Fibroblast of lung (primary cell): ENCODE measurements at regions not wholly inside any gene's neighbourhood (a gene's known extent, or its start where the extent isn't known, plus 50 kb on each side); places are given as distances from the start of the nearest gene placed in this dataset.

Source experiments
- DNase-seq, 2 donors: peaks; one replicate each; pipeline versions ENCODE4 v3.0.0 to v3.0.0-alpha.2; 2010; ENCODE audit warnings: low read depth in 2 of 2
- H2AFZ ChIP-seq: 2 replicates; pipeline ENCODE4 v1.5.1; 2012; ENCODE audit warnings: low read length, control low read depth, inconsistent platforms
- H3K27ac ChIP-seq: 2 replicates; pipeline ENCODE4 v1.5.1; 2011; ENCODE audit warnings: low read length, control low read depth; ENCODE audit not compliant: insufficient read depth
- H3K27me3 ChIP-seq: 2 replicates; pipeline ENCODE4 v1.5.1; 2011; ENCODE audit warnings: mild to moderate bottlenecking, low read length; ENCODE audit not compliant: control insufficient read depth, insufficient read depth
- H3K36me3 ChIP-seq: 2 replicates; pipeline ENCODE4 v1.5.1; 2011; ENCODE audit warnings: low read length; ENCODE audit not compliant: control insufficient read depth, insufficient read depth
- H3K4me1 ChIP-seq: 2 replicates; pipeline ENCODE4 v1.5.1; 2011; ENCODE audit warnings: low read length; ENCODE audit not compliant: control insufficient read depth, insufficient read depth; ENCODE audit errors: extremely low read depth
- H3K4me2 ChIP-seq: 2 replicates; pipeline ENCODE4 v1.5.1; 2011; ENCODE audit warnings: low read length, control low read depth; ENCODE audit not compliant: insufficient read depth; ENCODE audit errors: extremely low read depth
- H3K4me3 ChIP-seq, 4 experiments: fragments of 200-600 bp in 1 of 4; sonication (generic) in 1 of 4; replicated peaks in 1 of 4; 2 replicates each; pipeline ENCODE4 v1.5.1; 2011 to 2016; ENCODE audit warnings: low read length in 4 of 4, low read depth in 3 of 4, mild to moderate bottlenecking in 3 of 4, control low read depth in 2 of 4, inconsistent platforms in 1 of 4, mixed read lengths in 1 of 4; ENCODE audit not compliant: insufficient read depth in 1 of 4; ENCODE audit errors: control extremely low read depth in 1 of 4
- H3K79me2 ChIP-seq: 2 replicates; pipeline ENCODE4 v1.5.1; 2012; ENCODE audit warnings: mild to moderate bottlenecking, low read length, inconsistent platforms; ENCODE audit not compliant: control insufficient read depth, insufficient read depth
- H3K9ac ChIP-seq: 2 replicates; pipeline ENCODE4 v1.5.1; 2011; ENCODE audit warnings: mild to moderate bottlenecking, low read length, control low read depth; ENCODE audit not compliant: insufficient read depth
- H3K9me3 ChIP-seq: 2 replicates; pipeline ENCODE4 v1.5.1; 2012; ENCODE audit warnings: low read depth, low read length; ENCODE audit not compliant: control insufficient read depth, insufficient read depth
- H4K20me1 ChIP-seq: 2 replicates; pipeline ENCODE4 v1.5.1; 2011; ENCODE audit warnings: low read length; ENCODE audit not compliant: control insufficient read depth, insufficient read depth; ENCODE audit errors: extremely low read depth
- CTCF ChIP-seq, 2 donors: IDR thresholded peaks in 1 of 2; conservative IDR thresholded peaks in 1 of 2; 1 replicate in 1 of 2; 2 replicates in 1 of 2; pipeline ENCODE4 v1.5.1; 2011 to 2012; ENCODE audit warnings: low read length in 2 of 2, control low read depth in 1 of 2, inconsistent platforms in 1 of 2, low read depth in 1 of 2, mild to moderate bottlenecking in 1 of 2
- EZH2 ChIP-seq: IDR thresholded peaks from 2 replicates; pipeline ENCODE4 v1.5.1; 2012; ENCODE audit warnings: low read length, control low read depth, mild to moderate bottlenecking; ENCODE audit errors: missing control alignments

- H3K4me2 ChIP-seq: no peak overlapping the region
- no peak overlapping the region for H2AFZ ChIP-seq
- H3K79me2 ChIP-seq: no peaks in the 10 kb centered on the region
- no peak overlapping the region for H3K9ac ChIP-seq
- TF ChIP-seq CTCF (conservative IDR thresholded peaks at IDR 0.05 in 1 of 2, IDR thresholded peaks at IDR 0.05 in 1 of 2; ENCODE audit: low read depth in 1 of 2, low read length in 2 of 2): no peak
- TF ChIP-seq EZH2: no peak
- H3K9me3 ChIP-seq: no peaks in the 10 kb centered on the region
- H4K20me1 ChIP-seq: no peaks in the 10 kb centered on the region
- H3K27me3 ChIP-seq: no peaks in the 10 kb centered on the region
- no peaks in the 10 kb centered on the region for H3K36me3 ChIP-seq
- H3K4me3 ChIP-seq: no peak overlapping the region
- no peak overlapping the region for H3K27ac ChIP-seq
- no peak for DNase-seq
- H3K4me1 ChIP-seq: no peaks in the 10 kb centered on the region
Observed at GRCh38 chr2:46245869-46246268, 51.3 kb upstream of the EPAS1 start.

GRCh38 chr2:46246790-46247189 is 50.4 kb upstream of the EPAS1 start:
- no peak overlapping the region for H2AFZ ChIP-seq
- DNase-seq: no peak
- no peaks in the 10 kb centered on the region for H3K4me1 ChIP-seq
- no peak overlapping the region for H3K4me3 ChIP-seq
- H3K4me2 ChIP-seq: no peak overlapping the region
- no peaks in the 10 kb centered on the region for H3K9me3 ChIP-seq
- H3K36me3 ChIP-seq: no peaks in the 10 kb centered on the region
- no peaks in the 10 kb centered on the region for H3K79me2 ChIP-seq
- H4K20me1 ChIP-seq: no peaks in the 10 kb centered on the region
- TF ChIP-seq EZH2 (no peak), CTCF (conservative IDR thresholded peaks at IDR 0.05 in 1 of 2, IDR thresholded peaks at IDR 0.05 in 1 of 2; ENCODE audit: low read depth in 1 of 2, low read length in 2 of 2) (no peak)
- H3K9ac ChIP-seq: no peak overlapping the region
- H3K27me3 ChIP-seq: no peaks in the 10 kb centered on the region
- H3K27ac ChIP-seq: no peak overlapping the region
